Spleen (tissue), 7 donors: ENCODE measurements at regions not wholly inside any gene's neighbourhood (a gene's known extent, or its start where the extent isn't known, plus 50 kb on each side); places are given as distances from the start of the nearest gene placed in this dataset.

Experiments
- POLR2A ChIP-seq, 3 donors: fragments of 450-650 bp; IDR thresholded peaks; one replicate each; pipeline ENCODE4 v1.5.1; 2017; ENCODE audit warnings: antibody characterized with exemption in 3 of 3, mild to moderate bottlenecking in 1 of 3
- TF ChIP-seq, protein P1 (sequence below), 11 experiments: fragments of 200-600 bp in 7 of 11; fragments of 450-650 bp in 4 of 11; sonication (generic) in 4 of 11; IDR thresholded peaks in 8 of 11; conservative IDR thresholded peaks in 3 of 11; 1 replicate in 7 of 11; 2 replicates in 4 of 11; pipeline versions ENCODE4 v1.4.0 to v1.8.0; 2016 to 2021; ENCODE audit warnings: antibody characterized with exemption in 11 of 11, inconsistent platforms in 4 of 11, mild to moderate bottlenecking in 1 of 11
- donor health status: DM: no; HTN: no; CAD: no; lungs with moderate emphysema.
- donor health status: DM: no; HTN: no; CAD: no.
- donor health status: DM: no; HTN: no; CAD: no.

DNA sequence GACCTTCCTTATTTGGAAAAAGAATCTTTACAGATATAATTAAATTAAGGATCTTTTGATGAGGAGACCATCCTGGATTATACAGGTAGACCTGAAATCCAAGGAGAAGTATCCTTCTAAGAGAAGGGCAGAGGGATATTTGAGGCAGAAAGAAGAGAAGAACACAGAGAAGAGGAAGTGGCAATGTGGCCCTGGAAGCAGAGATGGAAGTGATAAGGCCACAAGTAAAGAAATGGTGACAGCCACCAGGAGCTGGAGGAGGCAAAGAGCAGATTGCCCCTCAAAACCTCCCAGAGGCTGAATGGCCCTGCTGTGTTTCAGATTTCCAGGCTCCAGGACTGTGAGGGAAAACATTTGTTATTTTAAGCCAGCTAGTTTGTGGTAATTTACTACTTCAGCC is 93.0 kb upstream of the ANKRD55 start:
- TF ChIP-seq, protein P1, sequence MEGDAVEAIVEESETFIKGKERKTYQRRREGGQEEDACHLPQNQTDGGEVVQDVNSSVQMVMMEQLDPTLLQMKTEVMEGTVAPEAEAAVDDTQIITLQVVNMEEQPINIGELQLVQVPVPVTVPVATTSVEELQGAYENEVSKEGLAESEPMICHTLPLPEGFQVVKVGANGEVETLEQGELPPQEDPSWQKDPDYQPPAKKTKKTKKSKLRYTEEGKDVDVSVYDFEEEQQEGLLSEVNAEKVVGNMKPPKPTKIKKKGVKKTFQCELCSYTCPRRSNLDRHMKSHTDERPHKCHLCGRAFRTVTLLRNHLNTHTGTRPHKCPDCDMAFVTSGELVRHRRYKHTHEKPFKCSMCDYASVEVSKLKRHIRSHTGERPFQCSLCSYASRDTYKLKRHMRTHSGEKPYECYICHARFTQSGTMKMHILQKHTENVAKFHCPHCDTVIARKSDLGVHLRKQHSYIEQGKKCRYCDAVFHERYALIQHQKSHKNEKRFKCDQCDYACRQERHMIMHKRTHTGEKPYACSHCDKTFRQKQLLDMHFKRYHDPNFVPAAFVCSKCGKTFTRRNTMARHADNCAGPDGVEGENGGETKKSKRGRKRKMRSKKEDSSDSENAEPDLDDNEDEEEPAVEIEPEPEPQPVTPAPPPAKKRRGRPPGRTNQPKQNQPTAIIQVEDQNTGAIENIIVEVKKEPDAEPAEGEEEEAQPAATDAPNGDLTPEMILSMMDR (IDR thresholded peaks at IDR 0.05 in 8 of 11, conservative IDR thresholded peaks at IDR 0.05 in 3 of 11), result no peak
- no peak for TF ChIP-seq POLR2A (IDR thresholded peaks at IDR 0.05)
